Right kidney (tissue), 1 donor: ENCODE measurements at regions not wholly inside any gene's neighbourhood (a gene's known extent, or its start where the extent isn't known, plus 50 kb on each side); places are given as distances from the start of the nearest gene placed in this dataset.
"Not testable (repeated sequence)": the region's sequence is repeated elsewhere in the genome, so short reads cannot be mapped to it uniquely, and the experiment has no call there.

Experiments
- DNase-seq: peaks from one replicate; pipeline ENCODE4 v3.0.0-alpha.2; 2016

- DNase-seq: no peak
These were observed 595.7 kb downstream of the TFAP2B start for GRCh38 chr6:51414361-51414760.

DNA sequence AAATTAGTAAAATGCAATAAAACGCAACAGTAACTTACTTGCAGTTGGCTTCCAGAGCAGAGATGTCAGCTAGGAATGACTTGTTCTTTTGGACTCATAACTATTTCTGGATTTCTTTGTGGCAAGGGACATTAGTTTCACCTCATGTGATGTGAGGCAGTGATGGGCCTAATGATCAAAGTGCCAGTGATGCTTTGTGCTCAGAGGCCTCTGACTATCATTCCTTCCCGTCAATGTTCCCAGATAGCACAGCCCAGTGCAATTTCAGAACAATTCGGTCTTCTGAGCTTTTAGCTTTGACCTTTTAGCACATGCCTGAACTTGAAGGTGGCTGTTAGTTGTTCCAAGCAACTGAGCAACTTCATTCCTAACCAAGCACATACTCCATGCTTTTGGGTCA lies 596.8 kb downstream of the TFAP2B start:
- DNase-seq: no peak

- no peak for DNase-seq
These were observed 610.5 kb downstream of the TFAP2B start for GRCh38 chr6:51429017-51429712.

GRCh38 chr6:51430589-51430988 lies 611.9 kb downstream of the TFAP2B start:
- no peak for DNase-seq

DNA sequence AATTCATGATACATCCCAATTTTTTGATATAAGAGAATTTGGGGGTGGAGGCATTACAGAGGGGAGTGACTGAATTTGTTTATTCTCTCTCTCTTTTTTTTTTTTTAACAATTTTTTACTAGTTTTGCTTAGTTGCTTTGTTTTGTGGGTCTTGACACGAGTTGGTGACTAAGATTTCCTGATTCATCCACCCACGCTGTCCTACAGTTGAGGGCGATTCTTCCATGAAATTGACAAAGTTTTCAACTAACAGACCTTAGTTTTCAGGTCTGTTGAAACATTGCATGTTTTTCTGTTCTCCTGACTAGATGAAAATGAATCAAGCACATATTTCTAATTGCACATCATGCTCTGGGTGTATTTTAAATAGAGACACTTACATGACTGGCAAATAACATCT lies 613.8 kb downstream of the TFAP2B start:
- no peak for DNase-seq

GRCh38 chr6:51450248-51450957 lies 631.7 kb downstream of the TFAP2B start:
- DNase-seq: no peak

DNA sequence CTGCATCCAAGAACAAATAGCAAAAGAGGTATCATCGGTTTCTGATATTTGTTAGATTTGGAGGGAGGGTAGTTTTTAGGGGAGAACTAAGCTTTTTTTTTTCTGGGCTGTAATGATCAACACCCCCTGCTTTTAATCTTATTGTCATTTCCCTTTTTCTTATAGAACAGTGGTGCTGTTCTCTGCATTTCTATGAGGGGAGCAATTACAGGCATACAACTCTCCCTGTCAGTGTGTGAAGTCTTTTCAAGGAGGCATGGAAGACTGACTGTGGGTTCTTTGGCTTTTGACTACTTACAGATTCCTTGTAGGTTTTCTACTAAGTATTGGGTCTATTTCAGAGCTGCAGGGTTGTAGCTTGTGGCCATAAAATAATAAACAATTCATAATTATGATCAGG lies 632.3 kb downstream of the TFAP2B start:
- DNase-seq: no peak

GRCh38 chr6:51456282-51456681 lies 631.1 kb downstream of the PKHD1 start:
- no peak for DNase-seq

GRCh38 chr6:51459958-51460357 lies 627.5 kb downstream of the PKHD1 start:
- DNase-seq: no peak

GRCh38 chr6:51462896-51463295 lies 624.5 kb downstream of the PKHD1 start:
- DNase-seq: no peak

- no peak for DNase-seq
These were observed 624.1 kb downstream of the PKHD1 start for GRCh38 chr6:51463321-51463720.

GRCh38 chr6:51464956-51465355 lies 622.5 kb downstream of the PKHD1 start:
- DNase-seq: no peak

DNA sequence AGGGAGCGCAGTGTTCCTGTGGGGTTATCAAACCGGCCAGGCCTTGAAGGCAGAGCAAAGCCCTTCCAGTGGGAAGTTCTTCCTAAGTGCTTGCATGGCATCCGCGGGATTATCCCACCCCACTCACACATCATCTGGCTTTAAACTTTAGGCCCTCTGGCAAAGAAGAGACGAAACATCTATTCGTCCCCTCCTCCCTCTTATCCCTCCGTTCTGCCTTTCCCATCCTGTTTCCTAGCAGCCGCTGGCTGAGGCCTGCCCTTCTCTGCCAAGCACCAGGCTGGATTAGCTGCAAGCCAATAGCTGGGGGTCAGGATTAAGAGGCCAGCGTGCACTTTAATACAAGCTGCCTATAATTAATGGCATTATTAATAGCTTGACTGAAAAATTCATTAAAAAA lies 621.0 kb downstream of the PKHD1 start:
- no peak for DNase-seq

- DNase-seq: no peak
These were observed 620.0 kb downstream of the PKHD1 start for GRCh38 chr6:51467231-51467952.

DNA sequence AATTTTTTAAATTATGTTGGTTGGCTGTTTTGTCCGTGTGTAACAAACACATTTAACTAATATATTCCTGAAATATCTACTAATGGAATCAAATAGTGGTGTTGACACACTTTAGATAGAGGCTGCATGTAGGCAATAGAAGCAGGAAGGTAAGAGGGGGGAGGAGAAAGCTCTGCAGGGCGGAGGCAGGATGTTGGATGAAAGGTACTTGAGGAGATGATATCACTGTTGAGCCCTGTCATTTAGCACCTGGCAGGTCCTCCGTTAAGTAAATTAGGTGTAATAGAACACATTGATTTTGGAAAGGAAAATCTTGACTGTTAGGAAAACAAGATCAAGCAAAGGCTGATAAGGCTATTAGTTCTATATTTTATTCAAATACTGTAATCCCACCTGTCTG lies 618.7 kb downstream of the PKHD1 start:
- DNase-seq: no peak

DNA sequence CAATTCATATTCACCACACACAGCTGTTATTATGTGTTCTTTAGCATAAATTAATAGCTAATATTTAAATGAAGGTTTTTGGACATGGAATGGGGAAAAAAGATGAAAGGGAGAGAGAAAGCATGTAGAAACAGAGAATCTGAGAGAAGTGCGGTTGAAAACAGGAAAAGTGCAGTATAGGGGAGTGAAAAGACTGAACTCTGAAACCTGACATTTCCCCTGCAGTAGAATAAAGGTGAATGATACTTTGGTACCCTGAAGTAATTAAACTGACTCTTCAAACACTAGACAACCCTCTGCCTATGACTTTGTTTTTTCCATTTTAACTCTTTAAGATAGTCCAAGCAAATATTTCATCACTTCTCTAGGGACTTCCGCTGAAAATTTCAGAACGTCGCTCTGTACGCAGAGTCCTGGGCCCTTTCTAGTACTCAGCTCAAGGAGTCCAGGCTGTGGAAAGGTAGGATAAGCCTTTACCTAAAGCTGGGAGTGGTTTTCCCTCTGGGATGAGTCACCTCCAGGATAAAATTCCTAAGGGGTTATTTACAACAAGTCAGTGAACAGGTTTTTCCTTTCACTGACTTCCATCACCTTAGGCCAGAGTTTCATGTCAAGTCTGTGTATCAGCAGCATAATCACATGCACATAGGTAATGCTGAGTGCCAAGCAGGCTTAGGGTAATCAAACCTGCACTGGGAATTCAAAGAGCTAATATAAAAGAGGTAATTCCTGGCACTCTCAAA lies 614.5 kb downstream of the PKHD1 start:
- DNase-seq: no peak

DNA sequence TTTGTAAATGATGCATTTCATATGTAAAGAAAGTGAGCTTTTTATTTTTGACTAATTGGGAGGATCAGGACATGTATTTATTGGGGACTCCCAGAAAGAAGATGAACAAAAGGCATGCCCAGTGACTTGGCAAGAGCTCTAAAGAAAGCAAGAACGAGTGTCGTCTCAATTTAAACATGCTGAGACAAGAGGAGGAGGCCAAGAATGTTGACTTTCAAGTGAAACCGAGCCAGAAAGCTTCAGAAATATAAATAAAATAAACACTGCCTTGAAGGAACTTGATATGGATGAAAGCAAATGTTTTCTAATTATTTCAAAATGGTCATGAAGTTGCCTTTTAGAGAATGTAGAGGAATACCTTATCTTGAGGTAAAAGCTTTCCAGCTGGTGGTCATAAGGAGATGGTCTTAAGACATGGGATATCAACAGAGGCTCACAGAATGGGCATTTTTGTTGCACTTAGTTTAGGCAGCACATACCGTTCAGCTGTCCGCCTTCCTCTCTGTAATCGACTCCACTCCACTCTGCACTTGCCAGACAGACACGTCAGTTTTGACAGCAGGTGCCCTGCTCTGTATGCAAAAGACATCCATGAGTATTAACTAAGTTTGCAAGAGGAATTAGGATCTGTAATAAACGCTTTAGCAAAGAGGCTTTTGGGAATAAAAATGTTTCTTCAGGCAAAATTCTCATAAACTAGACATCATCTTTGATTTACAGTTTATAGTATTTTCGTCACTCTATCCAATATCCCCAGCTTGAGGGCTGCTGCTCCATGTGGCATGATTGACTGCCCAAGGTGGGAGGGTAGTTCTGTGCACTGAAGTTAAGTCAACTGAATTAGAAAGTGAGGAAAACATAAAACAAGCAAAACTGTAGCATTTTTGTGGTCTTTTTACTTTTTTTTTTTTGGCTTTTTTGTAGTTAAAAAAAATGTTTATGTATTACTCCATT lies 613.1 kb downstream of the PKHD1 start:
- DNase-seq: no peak

- DNase-seq: no peak
These were observed 609.6 kb downstream of the PKHD1 start for GRCh38 chr6:51477711-51478311.

- no peak for DNase-seq
These were observed 608.1 kb downstream of the PKHD1 start for GRCh38 chr6:51479296-51479695.

DNA sequence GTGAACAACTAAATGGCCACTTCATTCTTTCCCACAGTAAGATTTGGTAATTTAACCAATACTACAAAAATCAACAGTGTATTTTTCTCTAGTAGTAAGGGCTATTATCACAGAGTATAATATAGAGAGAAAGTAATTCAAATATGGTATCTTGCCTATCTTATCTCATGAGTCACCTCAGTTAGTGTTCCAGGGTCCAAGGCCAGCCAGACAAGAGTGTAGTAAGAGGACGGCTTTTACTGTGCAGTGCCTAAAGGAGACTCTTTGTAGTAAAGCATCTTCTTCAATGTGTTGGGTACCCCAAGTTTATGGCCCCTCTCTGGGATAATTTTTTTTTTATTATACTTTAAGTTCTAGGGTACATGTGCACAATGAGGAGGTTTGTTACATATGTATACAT lies 607.4 kb downstream of the PKHD1 start:
- DNase-seq: no peak

DNA sequence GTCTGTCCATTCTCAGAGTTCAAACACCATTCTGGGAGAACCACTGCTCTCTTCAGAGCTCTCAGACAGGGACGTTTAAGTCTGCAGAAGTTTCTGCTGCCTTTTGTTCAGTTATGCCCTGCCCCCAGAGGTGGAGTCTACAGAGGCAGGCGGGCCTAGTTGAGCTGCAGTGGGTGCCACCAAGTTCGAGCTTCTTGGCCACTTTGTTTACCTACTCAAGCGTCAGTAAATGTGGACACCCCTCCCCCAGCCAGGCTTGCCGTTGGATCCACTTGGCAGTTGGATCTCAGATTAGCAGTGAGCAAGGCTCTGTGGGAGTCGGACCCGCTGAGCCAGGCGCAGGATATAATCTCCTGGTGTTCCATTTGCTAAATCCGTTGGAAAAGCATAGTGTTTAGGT lies 601.5 kb downstream of the PKHD1 start:
- not testable (repeated sequence) for DNase-seq
